GM12872 (cell line): ENCODE measurements at regions not wholly inside any gene's neighbourhood (a gene's known extent, or its start where the extent isn't known, plus 50 kb on each side); places are given as distances from the start of the nearest gene placed in this dataset.

Experiments used
- CTCF ChIP-seq: IDR thresholded peaks from 3 replicates; pipeline ENCODE4 v1.5.1; 2011; ENCODE audit warnings: low read depth, mild to moderate bottlenecking, low read length, moderate library complexity; ENCODE audit not compliant: insufficient read depth

GRCh38 chr3:110984456-110985250 lies 87.0 kb upstream of the NECTIN3 start:
- TF ChIP-seq CTCF: no peak

GRCh38 chr3:110989446-110989845 lies 82.2 kb upstream of the NECTIN3 start:
- TF ChIP-seq CTCF: no peak

- TF ChIP-seq CTCF: no peak
Measured at GRCh38 chr3:110995461-110996231, 76.0 kb upstream of the NECTIN3 start.

GRCh38 chr3:111012388-111013248 lies 59.0 kb upstream of the NECTIN3 start:
- no peak for TF ChIP-seq CTCF
